ENCODE measurements at regions not wholly inside any gene's neighbourhood (a gene's known extent, or its start where the extent isn't known, plus 50 kb on each side); places are given as distances from the start of the nearest gene placed in this dataset.

GRCh38 chr6:6865611-6866010, 242.2 kb upstream of the RREB1 start:
- DNase-seq (ENCODE audit: extremely low read depth, insufficient read length) = no peak
- H3K4me3 ChIP-seq (replicated peaks; ENCODE audit: low read depth, low read length) = no peak overlapping the region
- no peaks in the 10 kb centered on the region; the same call in 1 of the 2 replicates for H3K27me3 ChIP-seq (replicated peaks; ENCODE audit: control insufficient read depth, insufficient read depth, low read length)

GRCh38 chr6:6866656-6867403, 240.9 kb upstream of the RREB1 start:
- no peak for TF ChIP-seq CTCF (IDR thresholded peaks at IDR 0.05; ENCODE audit: insufficient read depth, low read length, poor library complexity, severe bottlenecking)
- DNase-seq (ENCODE audit: extremely low read depth, insufficient read length) = no peak

More at GRCh38 chr6:6865611-6866010, 242.2 kb upstream of the RREB1 start:
- H3K36me3 ChIP-seq (ENCODE audit: control insufficient read depth, insufficient read depth, low read length) = no peaks in the 10 kb centered on the region
- TF ChIP-seq CTCF (IDR thresholded peaks at IDR 0.05; ENCODE audit: insufficient read depth, low read length, poor library complexity, severe bottlenecking) = no peak

GRCh38 chr6:6867404-6867799, 240.4 kb upstream of the RREB1 start:
- Histone ChIP-seq H3K4me3 (replicated peaks; ENCODE audit: low read depth, low read length) (no peak overlapping the region), H3K27me3 (replicated peaks; ENCODE audit: control insufficient read depth, insufficient read depth, low read length) (no peaks in the 10 kb centered on the region; the same call in 1 of the 2 replicates), H3K36me3 (ENCODE audit: control insufficient read depth, insufficient read depth, low read length) (no peaks in the 10 kb centered on the region)
- no peak for TF ChIP-seq CTCF (IDR thresholded peaks at IDR 0.05; ENCODE audit: insufficient read depth, low read length, poor library complexity, severe bottlenecking)
- DNase-seq (ENCODE audit: extremely low read depth, insufficient read length) = no peak

More at GRCh38 chr6:6866656-6867403, 240.9 kb upstream of the RREB1 start:
- no peaks in the 10 kb centered on the region for H3K36me3 ChIP-seq (ENCODE audit: control insufficient read depth, insufficient read depth, low read length)
- no peak overlapping the region for H3K4me3 ChIP-seq (replicated peaks; ENCODE audit: low read depth, low read length)
- H3K27me3 ChIP-seq (replicated peaks; ENCODE audit: control insufficient read depth, insufficient read depth, low read length) = no peaks in the 10 kb centered on the region; the same call in 1 of the 2 replicates

- DNase-seq (ENCODE audit: extremely low read depth, insufficient read length) = no peak
- Histone ChIP-seq H3K4me3 (replicated peaks; ENCODE audit: low read depth, low read length) (no peak overlapping the region), H3K27me3 (replicated peaks; ENCODE audit: control insufficient read depth, insufficient read depth, low read length) (no peaks in the 10 kb centered on the region; the same call in 1 of the 2 replicates), H3K36me3 (ENCODE audit: control insufficient read depth, insufficient read depth, low read length) (no peaks in the 10 kb centered on the region)
- no peak for TF ChIP-seq CTCF (IDR thresholded peaks at IDR 0.05; ENCODE audit: insufficient read depth, low read length, poor library complexity, severe bottlenecking)
Measured at GRCh38 chr6:6869094-6869493, 238.7 kb upstream of the RREB1 start.

GRCh38 chr6:6870921-6871320, 236.8 kb upstream of the RREB1 start:
- TF ChIP-seq CTCF (IDR thresholded peaks at IDR 0.05; ENCODE audit: insufficient read depth, low read length, poor library complexity, severe bottlenecking) = no peak
- Histone ChIP-seq H3K27me3 (replicated peaks; ENCODE audit: control insufficient read depth, insufficient read depth, low read length) (no peaks in the 10 kb centered on the region; the same call in 1 of the 2 replicates), H3K36me3 (ENCODE audit: control insufficient read depth, insufficient read depth, low read length) (no peaks in the 10 kb centered on the region), H3K4me3 (replicated peaks; ENCODE audit: low read depth, low read length) (no peak overlapping the region)
- DNase-seq (ENCODE audit: extremely low read depth, insufficient read length) = no peak
